GM19468 (cell line): ENCODE measurements at regions not wholly inside any gene's neighbourhood (a gene's known extent, or its start where the extent isn't known, plus 50 kb on each side); places are given as distances from the start of the nearest gene placed in this dataset.
"Not testable (repeated sequence)": the region's sequence is repeated elsewhere in the genome, so short reads cannot be mapped to it uniquely, and the experiment has no call there.

Experiments
- ATAC-seq: cut with Tn5 transposase; IDR thresholded peaks from one replicate; pipeline ENCODE4 v1.9.1; 2021; ENCODE audit warnings: mild to moderate bottlenecking, moderate library complexity, moderate number of reproducible peaks; ENCODE audit not compliant: unreplicated experiment; ENCODE audit errors: extremely low read depth

GRCh38 chr6:113672491-113673149 is 184.5 kb upstream of the MARCKS start:
- no peak for ATAC-seq

GRCh38 chr6:113674075-113674474 is 183.1 kb upstream of the MARCKS start:
- no peak for ATAC-seq

- ATAC-seq, result no peak
These were observed 181.1 kb upstream of the MARCKS start for GRCh38 chr6:113676057-113676456.

DNA sequence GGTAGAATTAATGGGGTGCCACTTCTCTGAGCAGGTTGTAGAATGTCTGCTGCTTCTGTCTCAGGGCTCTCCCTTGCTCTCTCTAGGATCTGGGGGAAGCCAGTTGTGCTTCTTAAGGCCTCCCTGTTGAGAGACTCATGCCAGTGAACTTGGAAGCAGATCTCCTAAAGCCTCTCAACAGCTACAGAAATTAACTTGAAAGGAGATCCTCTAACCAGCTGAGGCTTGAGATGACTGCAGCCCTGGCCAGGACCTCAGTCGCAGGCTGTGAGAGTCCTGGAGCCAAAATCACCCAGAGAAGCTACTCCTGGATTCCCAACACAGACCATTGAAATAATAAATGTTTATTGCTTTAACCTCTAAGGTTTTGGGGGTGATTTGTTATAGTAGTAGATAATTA is 180.2 kb upstream of the MARCKS start:
- ATAC-seq, result no peak

DNA sequence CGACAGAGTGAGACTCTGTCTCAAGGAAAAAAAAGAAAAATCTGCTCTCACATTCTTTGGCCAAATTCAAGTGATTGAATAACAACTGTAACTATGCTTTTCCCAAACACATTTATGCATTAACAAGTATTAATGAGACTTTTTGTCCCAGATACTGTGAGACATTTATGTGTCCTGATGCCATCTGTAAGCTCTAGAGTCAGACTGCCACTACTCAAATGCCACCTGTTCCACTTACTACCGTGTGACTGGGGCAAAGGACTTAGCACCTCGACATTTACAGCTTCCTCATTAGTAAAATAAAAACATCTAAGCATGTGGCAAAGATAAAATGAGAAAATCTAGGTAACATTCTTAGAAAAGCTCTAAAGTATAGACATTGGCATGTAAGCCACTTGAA is 178.1 kb upstream of the MARCKS start:
- no peak for ATAC-seq

DNA sequence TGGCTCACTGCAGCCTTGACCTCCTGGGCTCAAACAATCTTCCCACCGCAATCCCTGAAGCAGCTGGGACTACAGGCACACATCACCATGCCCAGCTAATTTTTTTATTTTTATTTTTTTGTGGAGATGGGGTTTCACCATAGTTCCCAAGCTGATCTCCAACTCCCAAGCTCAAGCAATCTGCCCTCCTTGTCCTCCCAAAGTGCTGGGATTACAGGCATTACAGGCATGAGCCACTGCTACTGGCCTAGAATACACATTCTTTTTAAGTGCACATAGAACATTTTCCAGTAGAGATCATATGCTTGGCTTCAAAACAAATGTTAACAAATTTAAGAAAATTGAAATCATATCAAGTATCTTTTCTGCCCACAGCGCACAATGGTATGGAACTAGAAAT is 176.8 kb upstream of the MARCKS start:
- ATAC-seq, result no peak

DNA sequence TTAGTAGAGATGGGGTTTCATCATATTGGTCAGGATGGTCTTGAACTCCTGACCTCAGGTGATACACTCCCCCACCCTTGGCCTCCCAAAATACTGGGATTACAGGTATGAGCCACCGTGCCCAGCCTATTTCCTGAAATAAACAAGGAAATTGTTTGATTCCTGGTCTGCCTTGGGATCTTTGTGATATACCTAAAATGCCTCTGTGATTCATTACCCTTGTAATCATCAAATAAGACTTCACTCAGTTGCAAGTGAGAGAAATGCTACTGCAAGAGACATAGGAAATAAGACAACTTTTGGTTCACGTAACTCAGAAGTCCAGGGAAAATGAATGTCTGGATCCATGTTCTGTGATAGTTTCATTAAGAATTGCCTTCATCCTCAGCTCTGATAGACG is 173.2 kb upstream of the MARCKS start:
- no peak for ATAC-seq

GRCh38 chr6:113684382-113684901 is 172.7 kb upstream of the MARCKS start:
- ATAC-seq, result no peak

- no peak for ATAC-seq
These were observed 171.1 kb upstream of the MARCKS start for GRCh38 chr6:113686049-113686448.

DNA sequence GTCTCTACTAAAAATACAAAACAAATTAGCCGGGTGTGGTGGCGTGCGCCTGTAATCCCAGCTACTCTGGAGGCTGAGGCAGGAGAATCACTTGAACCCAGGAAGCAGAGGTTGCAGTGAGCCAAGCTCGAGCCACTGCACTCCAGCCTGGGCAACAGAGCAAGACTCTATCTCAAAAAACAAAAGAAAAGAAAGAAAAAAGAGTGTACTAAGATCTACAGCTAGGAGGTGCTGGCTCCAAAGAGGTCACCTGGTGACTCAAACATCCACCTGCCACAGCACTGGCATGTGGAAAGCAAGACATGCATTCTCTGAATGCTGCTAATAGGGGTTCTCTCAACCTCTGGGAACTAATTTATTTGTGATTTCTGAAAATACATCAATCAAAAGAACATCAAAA is 167.5 kb upstream of the MARCKS start:
- not testable (repeated sequence) for ATAC-seq

- ATAC-seq, result peak; percentile 47
These were observed 166.6 kb upstream of the MARCKS start for GRCh38 chr6:113690281-113691259.

DNA sequence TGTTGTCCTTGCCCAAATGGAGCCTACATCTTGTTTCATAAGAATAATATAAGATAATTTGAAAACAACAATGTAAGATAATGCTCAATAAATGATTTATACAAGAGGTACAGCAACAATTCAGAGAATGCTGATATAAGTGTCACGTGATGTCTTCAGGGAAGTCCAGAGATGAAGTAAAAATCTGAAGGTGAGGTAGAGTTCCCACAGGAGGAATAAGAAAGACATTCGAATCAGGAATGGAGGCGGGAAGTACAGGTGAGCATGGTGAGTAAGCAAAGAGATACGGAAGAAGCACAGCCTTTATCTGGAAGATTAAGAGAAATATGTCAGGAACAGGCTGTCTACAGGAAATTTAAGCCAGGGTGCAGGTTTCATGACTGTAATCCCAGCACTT is 165.9 kb upstream of the MARCKS start:
- no peak for ATAC-seq

DNA sequence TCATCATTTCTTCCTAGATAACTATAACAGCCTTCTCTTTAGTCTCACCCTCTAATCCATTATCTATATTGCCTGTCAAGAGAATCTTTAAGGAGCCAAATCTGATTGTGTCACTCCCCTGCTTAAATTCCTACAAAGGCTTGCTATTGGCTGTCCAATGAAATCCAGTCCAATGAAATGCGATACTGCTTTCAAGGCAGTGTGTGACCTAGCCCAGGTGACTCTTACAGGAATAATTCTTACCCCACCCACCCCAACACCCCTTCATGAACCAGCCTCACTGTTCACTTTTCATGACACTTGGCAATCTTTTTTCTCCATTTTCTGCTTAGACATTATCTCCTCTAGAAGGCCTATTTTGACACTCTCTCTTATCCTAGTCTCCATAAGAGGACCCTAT is 163.3 kb upstream of the MARCKS start:
- no peak for ATAC-seq

GRCh38 chr6:113694278-113695077 is 162.7 kb upstream of the MARCKS start:
- no peak for ATAC-seq

DNA sequence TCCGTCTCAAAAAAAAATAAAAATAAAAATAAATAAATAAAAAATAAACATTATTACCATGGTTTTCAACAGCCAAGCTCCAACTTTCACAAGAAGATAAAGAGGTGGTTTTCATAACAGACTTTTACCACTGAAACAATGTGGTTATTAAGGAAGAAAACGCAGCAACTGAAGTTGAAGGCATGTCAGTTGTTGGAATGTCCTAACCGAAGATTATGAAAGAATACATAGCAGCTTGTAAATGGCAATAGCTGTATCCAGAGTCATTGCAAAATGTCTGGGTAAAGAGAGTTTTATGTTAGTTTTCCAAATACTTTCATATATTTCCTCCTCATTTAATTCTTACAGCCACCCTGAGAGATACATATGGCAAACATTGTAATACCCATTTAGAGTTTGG is 161.6 kb upstream of the MARCKS start:
- no peak for ATAC-seq

- no peak for ATAC-seq
These were observed 160.2 kb upstream of the MARCKS start for GRCh38 chr6:113696960-113697359.

DNA sequence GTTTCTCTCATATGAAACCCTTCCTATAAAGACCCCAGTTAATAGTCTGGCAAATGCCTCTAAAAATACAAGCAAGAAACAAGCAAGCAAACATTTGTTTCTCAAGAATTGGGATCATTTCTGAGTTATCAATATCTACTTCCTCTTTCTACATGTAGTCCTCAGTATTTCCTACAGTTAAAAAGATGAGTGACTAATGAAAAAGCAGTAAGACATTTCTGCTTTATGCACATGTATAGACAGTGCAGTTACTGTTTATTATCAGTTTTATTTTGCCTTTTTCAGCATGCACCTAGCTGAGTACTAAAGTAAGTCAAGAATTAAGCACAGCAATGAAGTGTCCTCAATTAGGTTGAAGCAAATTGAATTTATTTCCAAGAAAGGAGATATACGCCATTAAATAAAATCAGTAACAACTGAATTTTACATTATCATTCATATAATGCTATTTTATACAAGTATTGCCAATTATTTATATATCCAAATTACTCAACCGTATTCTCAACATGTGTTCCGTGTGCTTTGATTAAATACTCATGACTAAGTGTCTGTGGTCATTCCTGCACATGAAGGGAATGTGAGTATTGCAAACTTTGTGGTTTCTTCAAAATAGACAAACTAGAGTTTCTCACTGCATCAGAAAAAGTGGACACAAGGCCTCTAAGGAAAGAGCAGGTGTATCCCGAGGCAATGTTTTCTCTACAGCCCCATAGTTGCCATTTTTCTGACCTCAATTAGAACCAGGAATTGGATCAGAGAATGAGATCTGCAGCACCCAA is 159.3 kb upstream of the MARCKS start:
- ATAC-seq, result no peak

GRCh38 chr6:113699239-113699638 is 157.9 kb upstream of the MARCKS start:
- no peak for ATAC-seq

GRCh38 chr6:113701552-113702254 is 155.4 kb upstream of the MARCKS start:
- ATAC-seq, result no peak
